Stimulated activated CD4-positive, alpha-beta T cell treated with anti-CD3 and anti-CD28 coated beads, Interleukin-15, amount 100 ng/mL, for 1 hour (primary cell): ENCODE measurements at regions not wholly inside any gene's neighbourhood (a gene's known extent, or its start where the extent isn't known, plus 50 kb on each side); places are given as distances from the start of the nearest gene placed in this dataset.

Experiments
- DNase-seq, 2 donors: peaks; one replicate each; pipeline ENCODE4 v3.0.0-alpha.2; 2020; ENCODE audit warnings: low read depth in 1 of 2, low spot score in 1 of 2

DNA sequence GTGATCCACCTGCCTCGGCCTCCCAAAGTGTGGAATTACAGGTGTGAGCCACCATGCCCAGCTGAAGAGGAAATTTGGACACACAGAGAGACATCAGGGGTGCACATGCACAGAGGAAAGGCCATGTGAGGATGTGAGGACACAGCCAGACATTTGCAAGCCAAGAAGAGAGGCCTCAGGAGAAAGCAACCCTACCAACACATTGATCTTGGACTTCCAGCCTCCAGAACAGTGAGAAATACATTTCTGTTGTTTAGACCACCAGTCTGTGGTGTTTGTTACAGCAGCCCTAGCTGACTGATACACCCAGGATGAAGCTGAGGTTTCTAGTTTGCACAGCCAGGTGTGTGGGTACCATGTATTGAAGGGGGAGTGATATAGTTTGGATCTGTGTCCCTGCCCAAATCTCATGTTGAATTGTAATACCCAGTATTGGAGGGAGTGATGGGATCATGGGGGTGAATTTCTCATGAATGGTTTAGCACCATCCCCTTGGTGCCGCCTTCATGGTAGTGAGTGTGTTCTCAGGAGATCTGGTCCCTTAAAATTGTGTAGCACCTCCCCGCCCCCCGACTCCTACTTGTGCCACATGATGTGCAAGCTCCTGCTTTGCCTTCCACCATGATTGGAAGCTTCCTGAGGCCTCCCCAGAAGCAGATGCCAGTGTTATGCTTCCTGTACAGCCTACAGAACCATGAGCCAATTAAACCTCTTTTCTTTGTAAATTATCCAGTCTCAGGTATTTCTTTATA, 64.7 kb upstream of the DUSP5 start:
- DNase-seq, result no peak

GRCh38 chr10:110433740-110434139, 64.0 kb upstream of the DUSP5 start:
- DNase-seq, result no peak

DNA sequence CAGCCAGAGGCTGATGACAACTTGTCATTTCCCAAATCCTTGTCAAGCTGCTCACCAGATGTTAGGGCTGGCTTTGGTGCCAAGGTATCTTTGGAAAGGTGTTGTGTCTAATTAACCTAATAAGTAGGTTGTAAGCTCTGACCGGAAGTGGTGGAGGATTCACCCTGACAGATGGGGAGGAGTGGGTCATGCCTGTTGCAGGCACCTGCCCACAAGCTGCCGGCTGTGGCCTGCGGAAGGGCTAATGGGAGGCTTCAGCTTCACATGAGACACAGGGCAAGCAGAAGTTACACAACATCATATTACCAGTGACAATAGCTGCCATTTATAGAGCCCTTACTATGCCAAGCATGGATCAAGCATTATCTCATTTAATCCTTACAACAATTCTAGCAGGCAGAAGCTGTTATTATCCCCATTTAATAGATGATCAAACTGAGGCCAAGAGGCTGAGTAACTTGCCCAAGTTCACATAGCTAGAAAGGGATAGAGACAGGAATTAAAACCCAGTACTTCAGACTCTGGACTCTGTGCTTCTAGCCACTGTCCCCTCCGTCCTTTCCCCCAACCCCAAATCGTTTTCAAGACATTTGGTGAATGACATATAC, 63.1 kb upstream of the DUSP5 start:
- no peak for DNase-seq

DNA sequence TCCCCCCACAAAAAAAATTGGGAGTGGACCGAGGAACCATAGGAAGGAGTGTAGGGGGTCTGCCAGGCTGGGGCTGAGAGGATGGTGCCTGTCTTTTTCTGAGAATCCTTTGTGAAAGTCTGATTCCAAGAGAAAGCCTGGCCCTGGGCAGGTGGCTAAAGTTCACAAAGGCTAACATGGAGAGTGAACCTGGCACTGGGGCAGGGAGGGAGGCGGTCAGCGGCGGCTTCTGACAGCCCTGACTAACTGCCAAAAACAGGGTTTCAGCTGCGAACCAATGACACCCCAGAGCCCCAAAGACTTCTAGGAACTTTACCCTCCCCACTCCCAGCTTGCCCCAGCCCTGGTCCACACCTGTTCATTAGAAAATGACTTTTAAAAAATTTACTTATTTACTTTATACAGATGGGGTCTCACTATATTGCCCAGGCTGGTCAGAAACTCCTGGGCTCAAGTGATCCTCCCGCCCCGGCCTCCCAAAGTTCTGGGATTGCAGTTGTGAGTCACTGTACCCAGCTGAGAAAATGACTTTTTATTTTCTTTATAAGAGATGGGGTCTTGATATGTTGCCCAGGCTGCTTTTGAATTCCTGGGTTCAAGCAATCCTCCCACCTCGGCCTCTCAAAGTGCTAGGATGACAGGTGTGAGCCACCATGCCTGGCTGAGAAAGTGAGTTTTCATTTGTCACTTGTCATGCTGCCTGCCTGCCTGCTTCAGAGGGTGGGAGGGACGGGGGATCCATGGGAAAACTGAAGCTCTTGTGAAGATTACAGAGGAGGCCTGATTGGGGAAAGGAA, 61.0 kb upstream of the DUSP5 start:
- no peak for DNase-seq

- DNase-seq, result no peak
These were observed 60.4 kb upstream of the DUSP5 start for GRCh38 chr10:110437351-110437605.

GRCh38 chr10:110437761-110438341, 59.9 kb upstream of the DUSP5 start:
- DNase-seq, result no peak

DNA sequence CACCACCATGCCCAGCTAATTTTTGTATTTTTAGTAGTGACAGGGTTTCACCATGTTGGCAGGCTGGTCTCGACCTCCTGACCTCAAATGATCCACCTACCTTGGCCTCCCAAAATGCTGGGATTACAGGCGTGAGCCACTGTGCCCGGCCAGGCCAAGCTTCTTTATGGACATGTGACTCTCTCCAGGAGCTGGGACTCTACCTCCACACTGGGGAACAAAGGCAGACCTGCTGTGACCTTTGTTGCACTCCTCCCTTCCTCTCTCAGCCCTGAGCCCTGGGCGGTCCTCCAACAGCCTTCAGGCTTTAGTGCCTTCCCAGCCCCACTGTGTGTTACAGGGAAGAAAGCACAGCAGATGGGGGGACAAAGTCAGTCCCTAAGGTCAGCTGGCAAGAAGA, 55.0 kb upstream of the DUSP5 start:
- no peak for DNase-seq

GRCh38 chr10:110443239-110444003, 54.3 kb upstream of the DUSP5 start:
- no peak for DNase-seq

- DNase-seq, result no peak
These were observed 53.7 kb upstream of the DUSP5 start for GRCh38 chr10:110444004-110444337.

DNA sequence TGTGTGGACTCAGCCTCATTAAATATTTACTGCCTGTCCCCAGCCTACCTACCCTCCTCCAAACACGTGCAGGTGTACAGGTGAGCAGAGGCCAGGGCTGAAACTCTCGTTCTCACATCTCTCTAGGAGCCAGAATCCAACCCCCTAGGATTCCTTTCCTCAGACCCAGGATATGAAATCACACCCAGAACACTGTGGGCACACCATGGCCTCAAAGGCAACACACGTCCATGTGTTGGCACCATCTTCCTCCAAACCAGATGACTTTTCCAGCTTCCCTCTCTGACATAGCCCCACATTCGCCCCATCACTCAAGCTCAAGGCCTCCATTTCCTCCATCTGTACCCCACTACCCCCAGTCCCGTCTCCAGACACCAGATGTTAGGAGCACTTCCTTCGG, 51.8 kb upstream of the DUSP5 start:
- no peak for DNase-seq

GRCh38 chr10:110446277-110446676, 51.4 kb upstream of the DUSP5 start:
- no peak for DNase-seq

- no peak for DNase-seq
These were observed 50.6 kb upstream of the DUSP5 start for GRCh38 chr10:110446954-110447608.

DNA sequence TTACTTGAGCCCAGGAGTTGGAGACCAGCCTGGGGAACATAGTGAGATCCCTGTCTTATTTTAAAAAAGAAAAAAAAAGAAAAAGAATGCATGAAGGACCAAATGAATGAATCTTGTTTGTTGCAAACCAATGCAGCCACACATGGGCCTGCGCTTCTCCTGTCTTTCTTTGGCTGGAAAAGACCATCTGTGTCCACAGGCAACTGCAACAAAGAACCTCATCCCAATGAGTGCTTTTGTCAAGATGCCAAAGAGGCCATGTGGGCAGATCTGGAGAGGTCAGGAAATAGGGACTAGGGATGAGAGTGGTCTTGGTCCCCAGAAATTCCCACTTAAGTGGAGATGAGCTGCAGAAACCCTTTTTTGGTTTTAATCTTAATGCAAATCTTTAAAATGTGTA, 49.8 kb upstream of the DUSP5 start:
- no peak for DNase-seq
